ENCODE measurements at regions not wholly inside any gene's neighbourhood (a gene's known extent, or its start where the extent isn't known, plus 50 kb on each side); places are given as distances from the start of the nearest gene placed in this dataset.

- TF ChIP-seq CTCF (IDR thresholded peaks at IDR 0.05; ENCODE audit: low read depth, low read length, missing control alignments): no peak
- no peak overlapping the region for H3K4me3 ChIP-seq (ENCODE audit: low read depth, low read length)
- DNase-seq (ENCODE audit: low read depth): no peak
- in situ Hi-C loops (cut with HindIII; ENCODE audit: low sequenced_read_pairs): no loop called here
Observed at GRCh38 chr1:60678802-60679201, 403.6 kb upstream of the NFIA start.

- in situ Hi-C loops (cut with HindIII; ENCODE audit: low sequenced_read_pairs): no loop called here
- no peak overlapping the region for H3K4me3 ChIP-seq (ENCODE audit: low read depth, low read length)
- DNase-seq (ENCODE audit: low read depth): no peak
- no peak for TF ChIP-seq CTCF (IDR thresholded peaks at IDR 0.05; ENCODE audit: low read depth, low read length, missing control alignments)
Observed at GRCh38 chr1:60678391-60678790, 404.0 kb upstream of the NFIA start.

GRCh38 chr1:60672449-60672848, 409.9 kb upstream of the NFIA start:
- in situ Hi-C loops (cut with HindIII; ENCODE audit: low sequenced_read_pairs): no loop called here
- H3K4me3 ChIP-seq (ENCODE audit: low read depth, low read length): no peak overlapping the region
- DNase-seq (ENCODE audit: low read depth): no peak
- no peak for TF ChIP-seq CTCF (IDR thresholded peaks at IDR 0.05; ENCODE audit: low read depth, low read length, missing control alignments)

GRCh38 chr1:60670302-60670701, 412.1 kb upstream of the NFIA start:
- H3K4me3 ChIP-seq (ENCODE audit: low read depth, low read length): no peak overlapping the region
- no peak for TF ChIP-seq CTCF (IDR thresholded peaks at IDR 0.05; ENCODE audit: low read depth, low read length, missing control alignments)
- no peak for DNase-seq (ENCODE audit: low read depth)
- in situ Hi-C loops (cut with HindIII; ENCODE audit: low sequenced_read_pairs): no loop called here

GRCh38 chr1:60668585-60668984, 413.8 kb upstream of the NFIA start:
- no peak for TF ChIP-seq CTCF (IDR thresholded peaks at IDR 0.05; ENCODE audit: low read depth, low read length, missing control alignments)
- H3K4me3 ChIP-seq (ENCODE audit: low read depth, low read length): no peak overlapping the region
- no peak for DNase-seq (ENCODE audit: low read depth)
- in situ Hi-C loops (cut with HindIII; ENCODE audit: low sequenced_read_pairs): no loop called here

GRCh38 chr1:60665311-60665710, 417.1 kb upstream of the NFIA start:
- DNase-seq (ENCODE audit: low read depth): no peak
- H3K4me3 ChIP-seq (ENCODE audit: low read depth, low read length): no peak overlapping the region
- no peak for TF ChIP-seq CTCF (IDR thresholded peaks at IDR 0.05; ENCODE audit: low read depth, low read length, missing control alignments)
- in situ Hi-C loops (cut with HindIII; ENCODE audit: low sequenced_read_pairs): no loop called here

GRCh38 chr1:60664086-60664625, 418.2 kb upstream of the NFIA start:
- no peak overlapping the region for H3K4me3 ChIP-seq (ENCODE audit: low read depth, low read length)
- TF ChIP-seq CTCF (IDR thresholded peaks at IDR 0.05; ENCODE audit: low read depth, low read length, missing control alignments): no peak
- DNase-seq (ENCODE audit: low read depth): no peak
- in situ Hi-C loops (cut with HindIII; ENCODE audit: low sequenced_read_pairs): no loop called here
